GM15510 (cell line): ENCODE measurements at regions not wholly inside any gene's neighbourhood (a gene's known extent, or its start where the extent isn't known, plus 50 kb on each side); places are given as distances from the start of the nearest gene placed in this dataset.

Experiments used
- POLR2A ChIP-seq: IDR thresholded peaks from 3 replicates; pipeline ENCODE4 v1.6.1; 2011; ENCODE audit warnings: borderline replicate concordance; ENCODE audit not compliant: insufficient read length; ENCODE audit errors: extremely low read depth

DNA sequence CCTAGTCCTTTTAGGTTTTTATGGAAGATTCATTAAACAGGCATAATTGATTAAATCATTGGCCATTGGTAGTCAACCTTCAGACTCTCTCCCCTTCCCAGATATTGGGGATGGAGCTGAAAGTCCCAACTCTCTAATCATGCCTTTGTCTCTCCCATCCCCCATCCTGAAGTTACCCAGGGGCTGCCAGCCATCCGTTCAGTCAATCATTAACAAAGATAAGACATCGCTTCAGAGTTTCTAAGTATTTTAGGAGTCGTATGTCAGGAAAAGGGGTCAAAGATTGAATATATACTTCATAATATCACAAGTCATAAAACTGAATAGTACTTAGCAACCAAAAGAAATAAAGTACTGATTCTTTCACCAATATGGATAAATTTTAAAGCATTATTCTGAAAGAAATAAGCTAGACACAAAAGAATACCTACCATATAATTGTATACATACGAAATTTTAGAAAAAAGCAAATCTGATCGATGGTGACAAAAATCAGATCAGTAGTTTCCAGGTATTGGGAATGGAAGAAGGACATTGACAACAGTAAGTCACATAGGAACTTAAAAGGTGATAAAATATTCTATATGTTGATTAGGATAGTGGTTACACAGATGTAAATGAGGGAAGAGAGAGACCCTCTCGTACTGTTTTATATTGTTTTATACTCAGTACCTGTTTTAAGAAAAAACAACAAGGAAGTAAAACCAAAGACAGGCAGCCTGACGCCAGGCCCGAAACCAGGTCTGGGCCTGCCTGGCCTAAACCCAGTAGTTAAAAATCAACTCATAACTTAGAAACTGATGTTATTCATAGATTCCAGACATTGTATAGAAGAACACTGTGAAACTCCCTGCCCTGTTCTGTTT is 414.4 kb downstream of the DAD1 start:
- no peak for TF ChIP-seq POLR2A

DNA sequence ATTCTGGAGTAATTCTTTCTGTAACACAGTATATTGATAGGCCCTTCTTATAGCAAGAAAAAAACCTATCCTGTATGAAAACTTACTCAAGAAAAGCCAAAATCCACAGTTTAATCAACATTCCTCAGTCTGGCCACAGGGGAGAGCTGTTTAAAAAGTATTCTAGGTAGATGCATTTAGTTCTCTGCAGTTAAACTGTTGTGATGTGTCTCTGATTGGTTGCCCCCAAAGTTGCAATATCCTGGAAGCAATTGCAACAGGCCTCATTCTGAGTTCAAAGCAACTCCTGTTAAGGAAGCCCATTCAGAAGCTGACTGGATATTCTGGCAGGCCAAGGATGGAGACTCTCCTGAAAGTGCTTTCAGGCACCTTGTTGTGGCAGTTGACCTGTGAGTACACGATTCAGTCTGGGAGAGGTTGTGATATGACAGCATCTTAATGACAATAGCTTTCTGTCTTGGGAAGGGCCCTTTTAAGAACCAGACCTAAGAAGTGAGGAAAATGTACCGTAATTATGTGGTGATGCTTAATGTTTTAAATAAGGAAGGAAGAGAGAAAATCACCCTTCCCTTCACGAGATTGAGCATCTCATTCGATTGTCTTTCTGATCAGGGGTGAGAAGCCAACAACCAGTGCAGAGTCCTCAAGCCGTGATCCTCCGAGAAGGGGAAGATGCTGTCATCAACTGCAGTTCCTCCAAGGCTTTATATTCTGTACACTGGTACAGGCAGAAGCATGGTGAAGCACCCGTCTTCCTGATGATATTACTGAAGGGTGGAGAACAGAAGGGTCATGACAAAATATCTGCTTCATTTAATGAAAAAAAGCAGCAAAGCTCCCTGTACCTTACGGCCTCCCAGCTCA is 420.7 kb downstream of the DAD1 start:
- no peak for TF ChIP-seq POLR2A

DNA sequence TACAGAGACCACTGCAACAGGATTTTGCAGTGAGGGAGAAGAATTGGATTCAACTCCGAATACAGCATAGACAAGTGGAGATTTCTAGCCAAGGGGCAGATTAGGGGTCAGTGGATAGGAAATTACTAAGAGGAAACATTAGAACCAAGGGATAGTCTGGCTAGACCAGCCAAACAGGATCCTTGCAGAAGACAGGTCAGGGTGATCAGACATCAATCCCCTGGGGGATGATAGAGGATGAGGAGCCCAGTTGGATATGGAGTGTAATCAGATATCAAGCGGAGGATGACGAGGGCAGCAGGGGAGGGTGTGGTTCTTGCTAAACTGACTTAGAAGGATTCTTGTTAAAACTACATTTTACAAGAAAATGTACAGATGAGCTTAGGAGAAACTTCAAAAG is 424.4 kb downstream of the DAD1 start:
- TF ChIP-seq POLR2A = no peak

GRCh38 chr14:22163051-22163450 is 426.0 kb downstream of the DAD1 start:
- no peak for TF ChIP-seq POLR2A

DNA sequence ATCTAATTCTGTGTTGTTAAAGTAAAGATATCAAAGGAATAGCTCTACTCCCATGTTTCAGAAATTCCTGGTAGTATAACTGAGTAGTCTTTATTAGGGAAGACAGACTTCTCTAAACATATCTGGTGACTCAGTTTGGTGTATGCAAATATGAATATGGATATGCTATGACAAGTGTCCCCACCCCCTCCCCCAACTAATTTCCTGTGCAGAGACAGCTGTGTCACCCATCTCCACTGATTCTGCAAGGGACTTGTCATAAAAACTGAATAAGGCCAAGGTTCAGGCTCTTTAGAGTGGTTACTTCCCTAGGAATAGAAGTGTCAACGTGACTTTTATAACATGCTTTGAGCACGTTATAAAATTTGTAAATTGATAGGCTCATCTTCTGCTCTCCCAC is 429.1 kb downstream of the DAD1 start:
- TF ChIP-seq POLR2A = no peak

DNA sequence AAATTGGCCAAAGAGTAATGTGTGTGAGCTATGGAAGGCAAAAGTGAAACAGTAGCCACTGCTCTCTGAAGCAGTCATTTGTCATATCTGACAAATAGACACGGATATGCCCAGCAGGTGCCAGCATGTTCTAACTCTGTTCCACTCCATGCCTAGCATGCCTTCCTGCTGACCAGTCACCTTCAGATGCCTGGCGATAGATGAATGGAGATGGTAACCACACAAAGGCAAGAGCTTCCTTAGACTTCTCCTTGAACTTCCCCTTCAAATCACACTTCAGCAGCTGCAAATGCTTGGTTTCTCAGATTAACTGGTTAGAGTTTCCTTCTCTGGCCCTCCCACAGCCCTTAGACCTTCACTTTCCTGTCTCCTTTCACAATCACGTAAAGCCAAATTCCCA is 429.9 kb downstream of the DAD1 start:
- TF ChIP-seq POLR2A = no peak

DNA sequence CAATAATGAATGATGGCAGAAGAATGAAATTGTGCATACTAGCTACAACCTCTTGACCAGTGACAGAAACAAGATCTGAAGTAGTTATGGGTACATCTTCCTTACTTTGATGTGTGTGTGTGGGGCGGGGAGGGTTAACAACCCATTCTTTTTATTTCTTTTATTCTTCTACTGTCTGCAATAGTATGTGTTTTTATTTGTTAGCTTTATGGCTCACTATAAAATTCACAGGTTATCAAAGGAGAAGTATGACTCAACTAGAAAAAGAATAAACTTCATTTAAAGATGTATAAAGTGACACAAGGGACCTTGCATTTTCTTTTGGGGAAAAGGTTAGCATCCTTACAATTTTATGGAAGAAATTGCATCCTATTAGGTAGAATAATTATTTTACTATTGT is 430.5 kb downstream of the DAD1 start:
- TF ChIP-seq POLR2A = no peak

DNA sequence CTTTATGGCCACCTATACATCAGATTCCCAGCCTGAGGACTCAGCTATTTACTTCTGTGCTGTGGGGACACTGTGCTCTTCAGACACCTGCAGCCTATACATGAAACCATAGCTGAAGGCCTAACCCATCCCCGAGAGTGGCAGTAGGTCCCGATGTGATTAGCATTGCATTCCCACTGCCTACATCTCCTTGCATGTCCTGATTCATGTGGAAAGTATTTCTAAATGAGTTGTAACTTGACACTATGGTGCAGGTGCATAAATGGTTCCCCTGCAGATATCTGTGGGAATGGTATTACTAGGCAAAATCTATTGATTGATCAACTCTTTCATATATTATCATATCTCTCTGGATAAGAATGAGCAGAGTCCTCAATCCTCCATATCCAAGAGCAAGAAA is 433.5 kb downstream of the DAD1 start:
- TF ChIP-seq POLR2A = no peak

- TF ChIP-seq POLR2A = no peak
Observed at GRCh38 chr14:22152903-22153302, 436.1 kb downstream of the DAD1 start.

- no peak for TF ChIP-seq POLR2A
Observed at GRCh38 chr14:22152161-22152870, 436.7 kb downstream of the DAD1 start.

GRCh38 chr14:22151121-22151520 is 437.9 kb downstream of the DAD1 start:
- no peak for TF ChIP-seq POLR2A

DNA sequence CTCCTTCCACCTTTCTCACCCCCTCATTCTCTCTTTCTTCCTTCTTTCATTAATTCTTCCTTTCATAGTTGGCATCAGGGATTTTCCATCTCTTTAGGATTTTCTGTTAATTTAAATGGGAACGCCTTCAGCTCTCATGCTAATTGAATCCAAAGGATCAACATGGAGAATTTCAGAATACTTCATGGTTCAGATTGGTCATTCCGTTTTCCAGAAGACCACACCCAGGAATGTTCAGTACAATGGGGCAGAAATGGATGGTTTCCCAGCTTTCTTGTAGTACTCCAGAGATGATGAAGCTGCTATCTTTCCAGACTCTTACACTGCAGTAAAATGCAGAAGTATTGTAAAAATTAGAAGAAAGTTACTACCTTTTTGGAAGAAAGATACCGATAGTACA is 440.0 kb downstream of the DAD1 start:
- TF ChIP-seq POLR2A = no peak

- no peak for TF ChIP-seq POLR2A
Observed at GRCh38 chr14:22147716-22148115, 441.3 kb downstream of the DAD1 start.

GRCh38 chr14:22143363-22143762 is 445.7 kb downstream of the DAD1 start:
- no peak for TF ChIP-seq POLR2A

GRCh38 chr14:22140633-22141032 is 448.4 kb downstream of the DAD1 start:
- TF ChIP-seq POLR2A = no peak
